CD4-positive, alpha-beta T cell (primary cell): ENCODE measurements at regions not wholly inside any gene's neighbourhood (a gene's known extent, or its start where the extent isn't known, plus 50 kb on each side); places are given as distances from the start of the nearest gene placed in this dataset.
A peak's percentile ranks its signal among the peaks of the same experiment; 100 is the strongest.

Experiments used
- ATAC-seq: fragments of 200-7000 bp; cut with Tn5 transposase; one replicate; pipeline ENCODE4 v1.10.0; 2022; ENCODE audit warnings: mild to moderate bottlenecking; ENCODE audit not compliant: poor library complexity
- CTCF ChIA-PET: fragments of 350-600 bp; sonication (Branson Sonifier 250); formaldehyde crosslinking; loops from one replicate; lab custom pipeline; 2021; ENCODE audit warnings: antibody characterized with exemption, inconsistent platforms; lab: Charles Lee
- POLR2A ChIA-PET: fragments of 350-600 bp; sonication (Branson Sonifier 250); formaldehyde crosslinking; loops from one replicate; lab custom pipeline; 2021; ENCODE audit warnings: antibody characterized with exemption, inconsistent platforms; lab: Charles Lee
- DNase-seq, 14 experiments: peaks; one replicate each; pipeline ENCODE4 v3.0.0-alpha.2; 2013 to 2020; ENCODE audit warnings: mixed read lengths in 2 of 14
- H3K27ac ChIP-seq, 2 donors: one replicate each; pipeline versions ENCODE4 v1.5.1 to v1.7.0; 2013; ENCODE audit warnings: low read length in 2 of 2, low read depth in 1 of 2, mild to moderate bottlenecking in 1 of 2
- H3K27me3 ChIP-seq, 2 experiments: 1 replicate in 1 of 2; 2 replicates in 1 of 2; pipeline versions ENCODE4 v1.6.1 to v1.7.0; 2013; ENCODE audit warnings: low read length in 2 of 2, control low read depth in 1 of 2, mild to moderate bottlenecking in 1 of 2, moderate library complexity in 1 of 2; ENCODE audit not compliant: insufficient read depth in 2 of 2, control insufficient read depth in 1 of 2
- H3K36me3 ChIP-seq: one replicate; pipeline ENCODE4 v1.6.1; 2013; ENCODE audit warnings: low read length, control low read depth; ENCODE audit not compliant: insufficient read depth
- H3K4me1 ChIP-seq: one replicate; pipeline ENCODE4 v1.6.1; 2013; ENCODE audit warnings: low read length, control low read depth; ENCODE audit not compliant: insufficient read depth
- H3K4me3 ChIP-seq: one replicate; pipeline ENCODE4 v1.5.1; 2013; ENCODE audit warnings: mild to moderate bottlenecking, low read length, moderate library complexity
- H3K9me3 ChIP-seq, 2 experiments: 1 replicate in 1 of 2; 2 replicates in 1 of 2; pipeline versions ENCODE4 v1.6.1 to v1.7.0; 2013; ENCODE audit warnings: low read length in 2 of 2, mild to moderate bottlenecking in 2 of 2, control low read depth in 1 of 2, moderate library complexity in 1 of 2; ENCODE audit not compliant: control insufficient read depth in 1 of 2, insufficient read depth in 1 of 2
- H3K27ac Mint-ChIP-seq: one replicate; pipeline ENCODE4 v1.8.0; 2020; ENCODE audit warnings: mixed read lengths
- H3K27me3 Mint-ChIP-seq: one replicate; pipeline ENCODE4 v1.8.0; 2021; ENCODE audit warnings: mixed read lengths
- H3K36me3 Mint-ChIP-seq: one replicate; pipeline ENCODE4 v1.8.0; 2021; ENCODE audit warnings: low read depth, mixed read lengths
- H3K4me1 Mint-ChIP-seq: one replicate; pipeline ENCODE4 v1.8.0; 2021; ENCODE audit warnings: low read depth, mixed read lengths
- H3K4me3 Mint-ChIP-seq: one replicate; pipeline ENCODE4 v1.8.0; 2020; ENCODE audit warnings: mild to moderate bottlenecking, mixed read lengths
- H3K9me3 Mint-ChIP-seq: one replicate; pipeline ENCODE4 v1.8.0; 2020; ENCODE audit warnings: mixed read lengths
- intact Hi-C, 2 experiments: fragments of 100-400 bp; cut with DNase I in 1 of 2; cut with micrococcal nuclease in 1 of 2; formaldehyde crosslinking; loops; one replicate each; pipeline versions ENCODE4 v1.15.1 to v1.9.0; 2023 to 2025; cut with DNase I, micrococcal nuclease
- TF ChIP-seq, protein P1 (sequence below): fragments of 200-600 bp; IDR thresholded peaks from one replicate; pipeline ENCODE4 v1.8.0; 2022; ENCODE audit warnings: antibody characterized with exemption, mild to moderate bottlenecking

DNA sequence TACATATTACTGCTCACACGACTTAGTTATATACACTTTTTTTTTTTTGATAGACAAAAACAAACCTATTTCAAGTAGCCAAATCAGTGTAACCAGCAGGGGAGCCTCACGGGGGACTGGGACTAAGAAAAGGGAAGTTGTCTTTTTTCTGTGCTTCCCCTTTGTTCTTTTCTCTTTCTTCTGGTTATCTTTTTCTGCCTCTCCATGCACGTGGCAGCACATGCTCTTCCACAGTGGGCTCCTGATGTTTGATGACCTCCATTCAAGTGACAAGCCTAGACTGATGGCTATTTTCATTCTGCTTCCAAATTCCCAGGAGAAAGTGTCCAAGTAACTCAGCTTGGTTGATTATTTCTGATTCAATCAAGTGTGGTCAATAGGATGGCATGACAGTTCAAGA is 98.2 kb upstream of the STK39 start:
- H3K27ac Mint-ChIP-seq, result no peak overlapping the region
- H3K4me3 Mint-ChIP-seq, result no peak overlapping the region
- H3K4me1 ChIP-seq, result no peaks in the 10 kb centered on the region
- H3K27ac ChIP-seq, result no peak overlapping the region
- H3K4me1 Mint-ChIP-seq, result peaks cover 8% of the 10 kb centered on the region
- H3K27me3 Mint-ChIP-seq, result peaks cover 9% of the 10 kb centered on the region
- ATAC-seq (no peak), DNase-seq (no peak)
- peaks cover 0 to 5% of the 10 kb centered on the region in 2 experiments for H3K27me3 ChIP-seq
- no peaks in the 10 kb centered on the region for H3K36me3 Mint-ChIP-seq
- POLR2A ChIA-PET, result no interaction called here
- no peaks in the 10 kb centered on the region for H3K9me3 ChIP-seq
- no peaks in the 10 kb centered on the region for H3K9me3 Mint-ChIP-seq
- intact Hi-C loops, result loop anchor here in 1 of 2 experiments (2.0 to 10.0 kb wide), 4 partner anchors 98 to 789 kb away; partner anchors contain the start of gene STK39
- no peaks in the 10 kb centered on the region for H3K36me3 ChIP-seq
- CTCF ChIA-PET, result interaction anchor here (1.6 kb wide), 1 partner anchor 12 kb away, joined by 6 read pairs; no protein-coding TSS in a partner anchor
- TF ChIP-seq, protein P1, sequence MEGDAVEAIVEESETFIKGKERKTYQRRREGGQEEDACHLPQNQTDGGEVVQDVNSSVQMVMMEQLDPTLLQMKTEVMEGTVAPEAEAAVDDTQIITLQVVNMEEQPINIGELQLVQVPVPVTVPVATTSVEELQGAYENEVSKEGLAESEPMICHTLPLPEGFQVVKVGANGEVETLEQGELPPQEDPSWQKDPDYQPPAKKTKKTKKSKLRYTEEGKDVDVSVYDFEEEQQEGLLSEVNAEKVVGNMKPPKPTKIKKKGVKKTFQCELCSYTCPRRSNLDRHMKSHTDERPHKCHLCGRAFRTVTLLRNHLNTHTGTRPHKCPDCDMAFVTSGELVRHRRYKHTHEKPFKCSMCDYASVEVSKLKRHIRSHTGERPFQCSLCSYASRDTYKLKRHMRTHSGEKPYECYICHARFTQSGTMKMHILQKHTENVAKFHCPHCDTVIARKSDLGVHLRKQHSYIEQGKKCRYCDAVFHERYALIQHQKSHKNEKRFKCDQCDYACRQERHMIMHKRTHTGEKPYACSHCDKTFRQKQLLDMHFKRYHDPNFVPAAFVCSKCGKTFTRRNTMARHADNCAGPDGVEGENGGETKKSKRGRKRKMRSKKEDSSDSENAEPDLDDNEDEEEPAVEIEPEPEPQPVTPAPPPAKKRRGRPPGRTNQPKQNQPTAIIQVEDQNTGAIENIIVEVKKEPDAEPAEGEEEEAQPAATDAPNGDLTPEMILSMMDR, result no peak
- no peak overlapping the region for H3K4me3 ChIP-seq

DNA sequence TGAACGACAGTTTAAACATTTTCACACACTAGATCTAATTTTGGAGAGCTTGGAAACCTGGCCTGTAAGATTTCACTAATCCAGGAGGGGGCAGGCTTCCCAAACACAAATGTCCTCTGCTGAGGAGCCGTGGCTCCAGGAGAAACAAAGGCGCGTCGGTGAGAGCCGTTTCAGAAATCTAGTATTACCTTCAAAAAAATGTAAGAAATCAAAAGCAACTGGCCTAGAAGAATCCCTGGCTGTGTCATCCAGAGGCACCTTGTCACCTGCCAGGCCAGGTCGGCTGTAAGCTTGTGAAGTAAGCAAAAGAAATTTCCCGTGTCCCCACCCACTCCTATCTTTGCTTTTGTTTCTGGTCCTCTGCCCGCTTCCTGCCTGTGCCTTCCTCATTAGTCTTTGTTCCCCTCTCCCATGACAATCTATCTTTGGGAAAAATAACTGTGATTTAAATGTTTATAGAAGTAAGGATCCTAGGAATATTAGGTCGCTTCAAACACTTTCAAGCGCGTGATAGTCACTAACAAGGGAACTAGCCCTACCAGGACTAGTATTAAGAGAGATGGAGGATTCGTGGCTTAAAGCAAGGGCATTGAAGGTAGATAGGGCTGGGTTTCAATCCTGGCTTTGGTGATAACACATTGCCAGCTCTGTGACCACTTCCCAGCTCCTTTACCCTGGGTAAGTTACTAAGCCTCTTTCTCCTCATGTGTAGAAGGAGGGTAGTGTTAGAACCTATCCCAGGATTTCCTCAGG is 99.5 kb upstream of the STK39 start:
- ChIA-PET POLR2A (interaction anchor here (0.7 to 1.4 kb wide), 3 partner anchors 103 to 357 kb away, joined by 3 to 6 read pairs (median 3); no protein-coding TSS in a partner anchor), CTCF (interaction anchor here (0.6 to 1.8 kb wide), 12 partner anchors 9 to 575 kb away, joined by 3 to 9 read pairs (median 4); no protein-coding TSS in a partner anchor)
- Histone ChIP-seq H3K36me3 (no peaks in the 10 kb centered on the region), H3K4me3 (peak overlapping the region; percentile 52), H3K9me3 (no peaks in the 10 kb centered on the region), H3K4me1 (no peaks in the 10 kb centered on the region), H3K27me3 (no peaks in the 10 kb centered on the region), H3K27ac (no peak overlapping the region)
- H3K4me3 Mint-ChIP-seq, result peak overlapping the region; percentile 79
- H3K4me1 Mint-ChIP-seq, result peaks cover 8% of the 10 kb centered on the region
- DNase-seq (peak; percentile 49 to 83 (median 61)), ATAC-seq (peak; percentile 90)
- no peaks in the 10 kb centered on the region for H3K36me3 Mint-ChIP-seq
- intact Hi-C loops, result loop anchor here (1.0 to 10.0 kb wide), 8 partner anchors 100 to 788 kb away; partner anchors contain the start of gene STK39 (in 1 of the 2)
- no peaks in the 10 kb centered on the region for H3K9me3 Mint-ChIP-seq
- peak overlapping the region; percentile 7 for H3K27ac Mint-ChIP-seq
- peaks cover 9% of the 10 kb centered on the region for H3K27me3 Mint-ChIP-seq
- TF ChIP-seq, protein P1, result peak; percentile 93

DNA sequence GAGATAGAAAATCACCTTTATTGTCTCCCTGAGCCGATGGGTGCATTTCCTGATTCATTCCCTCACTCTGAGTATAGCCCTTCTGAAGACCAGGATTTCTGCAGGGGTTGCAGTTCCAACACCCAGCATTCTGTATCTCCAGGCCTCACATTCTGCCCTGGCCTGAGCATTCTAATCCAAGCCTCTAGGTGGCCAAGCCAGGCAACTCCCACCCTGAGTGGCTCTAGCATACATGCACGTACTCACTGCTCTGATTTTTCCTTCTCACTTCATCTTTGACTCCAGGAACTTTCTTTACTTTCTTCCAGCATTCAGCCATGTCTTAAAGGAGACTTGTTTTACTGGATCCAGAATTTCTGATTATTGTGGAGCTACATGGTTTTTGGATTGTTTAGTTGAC is 100.7 kb upstream of the STK39 start:
- peak overlapping the region; percentile 26 for H3K4me3 Mint-ChIP-seq
- POLR2A ChIA-PET, result no interaction called here
- DNase-seq, result peak in 1 of 14 experiments; percentile 27

More for the DNA sequence above, 100.7 kb upstream of the STK39 start:
- CTCF ChIA-PET, result interaction anchor here (0.6 to 1.1 kb wide), 2 partner anchors 11 to 339 kb away, joined by 3 to 4 read pairs; no protein-coding TSS in a partner anchor
- Histone ChIP-seq H3K4me3 (no peak overlapping the region), H3K9me3 (no peaks in the 10 kb centered on the region), H3K27me3 (no peaks in the 10 kb centered on the region), H3K27ac (no peak overlapping the region), H3K4me1 (no peaks in the 10 kb centered on the region), H3K36me3 (no peaks in the 10 kb centered on the region)
- no peak for ATAC-seq
- no peaks in the 10 kb centered on the region for H3K9me3 Mint-ChIP-seq
- H3K4me1 Mint-ChIP-seq, result peaks cover 8% of the 10 kb centered on the region
- no peaks in the 10 kb centered on the region for H3K36me3 Mint-ChIP-seq
- H3K27ac Mint-ChIP-seq, result no peak overlapping the region
- TF ChIP-seq, protein P1, result no peak
- peaks cover 9% of the 10 kb centered on the region for H3K27me3 Mint-ChIP-seq
- intact Hi-C loops, result loop anchor here in 1 of 2 experiments (5.0 to 10.0 kb wide), 3 partner anchors 101 to 787 kb away; partner anchors contain the start of gene STK39
